ENCODE measurements at regions not wholly inside any gene's neighbourhood (a gene's known extent, or its start where the extent isn't known, plus 50 kb on each side); places are given as distances from the start of the nearest gene placed in this dataset.

DNA sequence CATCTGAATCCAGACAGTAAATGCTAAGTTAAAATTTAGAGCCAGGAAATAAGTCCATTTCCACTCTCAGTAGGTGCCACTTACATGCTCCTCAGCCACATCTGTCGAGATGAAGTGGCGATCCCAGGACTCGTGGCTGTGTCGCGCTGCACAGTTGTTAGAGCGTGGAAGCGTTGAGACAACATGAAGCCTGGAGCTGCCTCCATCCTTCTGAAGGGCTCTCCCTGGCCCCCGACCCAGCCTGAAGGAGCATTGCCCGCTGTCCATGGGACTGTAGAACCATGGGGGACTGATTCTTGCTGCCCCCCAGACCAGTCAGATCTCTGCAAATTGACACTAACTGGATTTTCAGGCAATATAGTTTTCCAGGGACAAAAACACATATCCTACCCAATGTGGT is 58.9 kb downstream of the IRX1 start:
- DNase-seq (ENCODE audit: low read depth), result no peak

DNA sequence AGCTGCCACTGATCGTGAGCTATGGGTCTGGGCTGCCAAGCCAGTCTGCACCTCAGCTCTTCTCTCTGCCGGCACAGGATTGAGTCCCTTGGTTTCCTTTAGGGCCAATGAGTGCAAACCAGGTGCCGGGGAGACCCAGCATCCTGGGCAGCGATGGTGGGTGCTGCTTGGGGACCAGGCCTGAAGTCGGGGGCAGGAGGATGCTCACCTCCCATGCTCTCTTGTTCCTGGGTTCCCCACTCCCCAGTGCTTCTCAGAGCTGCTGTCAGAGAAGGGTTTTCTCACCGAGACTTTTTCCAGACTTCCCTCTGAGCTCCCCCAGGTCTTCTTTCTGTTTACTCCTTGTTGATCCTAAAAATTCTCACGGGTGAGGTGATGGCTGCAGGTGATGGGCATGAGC is 61.2 kb downstream of the IRX1 start:
- no peak for DNase-seq (ENCODE audit: low read depth)

DNA sequence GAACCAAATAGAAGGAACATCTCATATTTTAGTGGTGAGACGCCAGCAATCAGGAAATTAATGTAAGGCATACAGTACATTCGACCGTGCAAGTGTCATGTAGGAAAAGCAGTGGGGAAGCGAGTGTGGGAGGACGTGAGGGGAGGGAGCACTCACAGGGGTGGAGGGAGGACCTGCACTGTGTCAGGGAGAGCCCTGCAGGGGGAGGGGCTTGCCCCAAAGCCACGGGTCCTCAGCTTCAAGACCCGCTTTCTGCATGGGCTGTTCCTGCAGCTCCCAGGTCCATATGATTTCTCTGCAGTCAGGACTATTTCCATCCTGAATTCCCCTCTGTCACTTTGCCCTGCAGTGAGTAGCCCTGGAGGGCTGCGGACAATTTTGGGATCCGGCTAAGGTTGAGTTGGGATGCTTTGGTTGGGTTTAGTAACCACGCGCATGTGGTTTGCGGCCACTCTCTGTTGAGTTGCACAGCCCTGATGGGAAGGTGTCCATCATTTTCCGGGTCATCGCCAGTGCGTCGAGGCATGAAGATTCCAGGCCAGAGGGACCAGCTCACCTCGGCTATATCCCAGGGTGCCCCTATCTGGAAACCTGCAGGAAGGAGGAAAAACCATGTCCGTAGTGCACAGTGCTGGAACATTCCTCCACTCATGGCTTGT is 61.9 kb downstream of the IRX1 start:
- no peak for DNase-seq (ENCODE audit: low read depth)

DNA sequence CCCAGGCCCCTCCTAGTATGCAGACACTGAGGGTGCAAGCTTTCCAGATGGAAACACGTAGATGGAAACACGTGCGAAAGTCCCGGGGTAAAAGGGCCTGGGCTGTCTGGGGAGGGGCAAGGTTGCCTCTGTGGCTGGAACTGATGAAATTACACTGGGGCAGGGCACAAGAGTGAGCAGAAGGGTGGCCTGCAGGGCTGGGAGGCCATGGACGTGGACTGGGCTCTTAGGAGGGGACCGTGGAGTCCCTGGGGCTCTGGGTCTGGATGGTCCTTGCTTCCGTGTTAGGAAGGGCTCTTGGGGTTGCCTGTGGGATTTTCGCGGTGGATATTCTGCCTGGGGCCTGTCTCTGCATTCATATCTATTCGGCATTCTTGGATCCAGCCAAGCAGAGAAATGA is 63.3 kb downstream of the IRX1 start:
- no peak for DNase-seq (ENCODE audit: low read depth)

DNA sequence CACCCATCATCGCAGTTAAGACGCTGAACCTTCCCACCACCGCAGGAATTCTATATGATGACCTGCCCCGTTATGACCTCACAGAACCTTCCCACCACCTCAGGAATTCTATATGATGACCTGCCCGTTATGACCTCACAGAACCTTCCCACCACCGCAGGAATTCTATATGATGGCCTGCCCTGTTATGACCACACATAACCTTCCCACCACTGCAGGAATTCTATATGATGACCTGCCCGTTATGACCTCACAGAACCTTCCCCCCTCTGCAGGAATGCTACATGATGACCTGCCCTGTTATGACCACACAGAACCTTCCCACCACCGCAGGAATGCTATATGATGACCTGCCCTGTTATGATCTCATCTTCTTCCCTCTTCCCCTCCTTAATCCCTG is 64.3 kb downstream of the IRX1 start:
- no peak for DNase-seq (ENCODE audit: low read depth)

DNA sequence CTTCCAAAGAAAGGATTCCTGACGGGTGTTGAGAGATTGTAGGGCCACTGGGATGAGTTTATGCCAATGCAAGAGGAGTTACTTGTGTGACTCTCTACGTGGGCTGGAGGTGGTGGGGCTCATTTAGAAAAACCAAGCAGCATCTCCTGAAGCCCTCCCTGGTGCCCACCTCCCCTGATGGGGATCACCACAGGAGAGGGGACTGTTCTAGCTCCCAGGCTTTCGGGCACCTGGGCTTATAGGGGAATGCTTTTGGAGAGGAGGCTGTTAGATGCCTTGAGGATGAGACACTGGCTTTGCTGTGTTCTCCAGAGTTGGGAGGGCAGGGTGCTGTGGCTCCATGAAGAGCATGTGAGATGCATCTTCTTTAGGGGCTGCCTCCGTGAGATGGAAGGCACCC is 65.0 kb downstream of the IRX1 start:
- DNase-seq (ENCODE audit: low read depth), result no peak

DNA sequence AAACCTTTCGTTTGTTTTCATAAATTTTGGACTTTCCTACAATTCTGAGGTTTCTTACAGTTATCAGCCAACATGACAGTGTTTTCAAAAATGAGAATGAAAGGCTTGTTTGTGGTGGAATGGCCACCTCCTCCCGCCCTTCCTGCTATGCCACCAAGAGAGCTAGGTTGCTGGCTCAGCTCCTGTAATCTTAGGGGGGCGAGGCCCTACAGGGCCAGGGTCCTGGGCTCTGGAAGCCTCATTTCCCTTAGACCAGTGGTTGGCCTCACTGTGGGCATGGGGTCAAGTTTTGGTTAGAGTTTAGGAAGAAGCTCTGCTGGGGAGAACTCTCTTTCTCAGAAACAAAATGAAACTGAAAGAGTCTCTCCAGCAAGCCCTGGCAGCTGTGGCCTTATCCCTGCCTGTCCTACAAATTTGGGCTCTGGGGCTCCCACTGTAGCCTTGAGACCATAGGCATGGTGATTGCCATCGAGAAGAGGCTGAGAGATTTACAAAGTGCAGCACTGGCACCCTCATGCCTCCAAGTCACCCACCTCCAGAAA is 66.2 kb downstream of the IRX1 start:
- DNase-seq (ENCODE audit: low read depth), result no peak

DNA sequence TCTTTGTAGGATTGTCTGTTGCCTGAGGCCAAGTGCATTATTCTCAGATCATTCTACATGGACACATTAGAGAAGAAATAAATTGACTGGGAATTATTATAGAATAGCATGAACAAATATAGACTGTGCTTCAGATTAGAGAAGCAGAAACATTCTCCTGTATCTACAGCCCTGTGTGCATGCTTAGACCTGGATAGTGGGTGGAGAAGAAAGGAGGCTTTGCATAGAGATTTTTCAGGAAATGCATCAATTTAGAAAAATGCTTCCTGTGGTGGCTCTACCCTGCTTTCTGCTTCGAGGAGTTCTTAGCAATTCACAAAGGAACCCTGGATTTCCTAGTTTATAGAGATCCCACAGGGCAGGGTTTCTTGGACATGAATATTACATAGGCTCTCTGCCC is 66.7 kb downstream of the IRX1 start:
- no peak for DNase-seq (ENCODE audit: low read depth)

DNA sequence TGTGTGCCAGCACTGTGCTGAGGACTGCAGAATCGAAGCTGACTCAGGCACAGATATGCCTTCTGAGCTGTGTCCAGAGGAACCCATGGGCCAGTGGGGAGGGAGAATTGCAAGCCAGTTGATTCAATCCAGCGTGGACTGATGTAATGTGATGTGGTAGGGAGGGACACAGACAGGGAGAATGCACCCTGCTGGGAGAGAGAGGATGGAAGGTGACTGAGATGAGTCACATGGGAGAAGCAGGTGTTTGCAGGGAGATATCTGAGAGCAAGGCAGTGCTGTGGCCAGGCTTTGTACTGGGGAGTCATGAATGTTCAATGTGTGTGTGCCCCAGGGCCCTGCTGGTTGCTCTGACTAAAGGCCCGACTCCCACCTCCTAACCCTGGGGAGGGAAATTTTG is 75.7 kb downstream of the IRX1 start:
- no peak for DNase-seq (ENCODE audit: low read depth)

DNA sequence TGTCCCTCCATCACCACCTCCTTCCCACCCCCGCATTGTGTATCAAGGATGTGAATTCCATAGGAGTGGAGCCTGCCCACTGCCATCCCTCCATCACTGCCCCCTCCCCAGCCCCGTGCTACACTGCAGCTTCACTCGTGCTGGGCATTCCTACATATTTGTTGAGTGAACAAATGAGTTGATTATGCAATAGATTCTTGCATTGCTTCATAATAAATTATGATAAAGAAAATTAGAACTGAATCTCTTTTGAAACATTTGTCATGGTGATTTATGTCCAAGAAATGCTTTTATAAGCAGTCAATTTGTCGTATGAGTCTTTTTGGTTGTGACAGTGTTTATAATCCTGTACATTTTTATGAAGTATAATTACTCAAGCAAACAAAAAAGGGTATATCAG is 83.2 kb downstream of the IRX1 start:
- DNase-seq (ENCODE audit: low read depth), result no peak

DNA sequence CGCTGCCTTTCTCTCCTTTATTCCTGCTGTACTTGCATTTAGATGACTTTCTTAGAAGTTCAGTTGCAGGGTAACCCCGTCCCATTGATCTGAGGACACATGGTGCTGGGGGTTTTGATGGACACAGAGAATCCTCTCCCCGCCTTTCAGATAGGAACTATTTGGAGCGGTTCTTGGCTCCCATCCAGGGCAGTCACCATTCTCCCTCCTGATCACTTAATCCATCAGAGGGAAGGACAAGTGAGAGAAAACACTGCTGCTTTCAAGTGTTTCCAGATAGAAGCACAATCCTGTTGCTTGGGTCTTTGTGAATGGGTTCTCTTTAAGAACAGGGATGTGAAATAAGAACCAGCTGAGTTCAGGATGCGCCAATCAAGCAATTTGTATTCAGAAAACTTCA is 85.2 kb downstream of the IRX1 start:
- DNase-seq (ENCODE audit: low read depth), result no peak

DNA sequence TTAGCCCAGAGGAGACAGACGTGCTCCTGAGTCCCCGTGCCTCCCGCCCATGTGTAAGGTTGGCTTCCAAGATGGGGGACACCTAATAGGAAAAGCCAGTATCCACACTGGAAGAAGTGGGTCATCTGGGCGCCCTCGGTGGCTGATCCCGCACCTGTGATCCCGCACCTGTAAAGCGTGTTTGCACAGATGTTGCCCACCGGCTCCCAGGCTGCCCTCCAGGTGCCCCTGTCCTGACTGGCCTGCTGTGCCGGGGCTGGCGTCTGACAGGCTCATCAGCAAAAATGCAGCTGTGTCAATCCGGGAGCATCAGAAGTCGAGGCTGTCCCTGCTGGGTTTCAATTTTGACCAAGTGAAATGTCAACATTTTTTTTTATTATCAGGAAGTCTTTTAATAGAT is 88.5 kb downstream of the IRX1 start:
- no peak for DNase-seq (ENCODE audit: low read depth)

DNA sequence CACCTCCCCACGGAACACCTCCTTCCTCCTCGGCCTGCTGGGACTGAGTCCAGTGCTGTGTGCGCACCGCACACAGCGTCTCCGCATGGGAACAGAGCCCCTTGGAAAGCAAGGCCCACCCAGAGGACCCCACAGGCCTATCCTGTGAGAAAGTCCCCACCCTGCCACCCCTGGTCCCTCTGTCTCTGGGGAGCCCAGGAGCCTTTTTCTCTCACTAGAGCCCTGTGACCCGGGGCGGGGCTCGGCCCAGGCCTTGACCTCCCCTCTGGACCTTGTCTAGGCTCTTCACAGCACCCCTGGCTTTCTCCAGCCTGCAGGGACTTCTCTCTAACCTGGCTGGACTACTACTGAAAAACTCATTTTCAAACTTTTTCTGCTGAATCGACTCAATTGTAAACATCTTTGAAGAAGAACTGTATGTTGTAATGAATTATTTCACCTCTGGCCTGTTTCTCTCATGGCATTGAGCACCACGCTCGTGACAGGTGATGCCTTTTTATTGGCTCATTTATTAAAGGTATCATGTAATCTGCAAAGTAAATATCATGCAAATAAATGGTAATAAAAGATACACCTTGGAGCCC is 89.2 kb downstream of the IRX1 start:
- DNase-seq (ENCODE audit: low read depth), result no peak

DNA sequence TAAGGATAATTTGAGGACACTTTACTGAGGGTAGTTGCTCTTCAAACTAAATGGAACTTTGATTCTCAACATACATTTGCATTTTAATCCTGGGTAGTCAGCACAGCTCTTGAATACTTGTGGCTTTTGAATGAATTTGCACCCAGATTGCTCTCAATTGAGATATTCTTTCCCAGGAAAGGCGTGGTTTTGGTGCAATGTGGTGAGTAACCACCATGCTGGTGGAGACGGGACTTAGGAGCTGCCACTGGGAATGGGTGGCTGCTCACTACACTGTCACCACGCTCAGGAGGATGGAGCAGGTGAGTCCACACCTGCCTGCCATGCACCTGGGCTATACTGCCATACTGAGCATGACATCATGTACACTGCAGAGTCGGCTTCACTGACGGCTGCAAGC is 99.2 kb downstream of the IRX1 start:
- no peak for DNase-seq (ENCODE audit: low read depth)

DNA sequence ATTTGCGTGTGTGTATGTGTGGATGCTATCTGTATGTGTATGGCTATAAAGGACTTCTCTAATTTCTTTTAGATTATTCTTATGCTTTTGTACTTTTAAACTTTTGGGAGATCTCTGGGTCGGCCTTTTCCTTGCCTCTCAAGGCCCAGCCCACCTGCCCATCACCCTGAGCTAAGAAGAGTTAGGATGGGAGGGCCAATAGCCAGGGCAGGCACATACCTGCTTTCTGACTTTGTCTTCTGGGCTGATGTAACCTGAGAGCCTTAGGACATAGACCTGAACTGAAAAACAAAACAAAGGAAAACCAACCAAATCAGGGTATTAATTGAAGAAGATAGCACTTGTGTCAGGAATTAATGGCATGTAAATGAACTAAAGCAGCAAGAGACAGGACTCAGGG is 100.2 kb downstream of the IRX1 start:
- DNase-seq (ENCODE audit: low read depth), result no peak

DNA sequence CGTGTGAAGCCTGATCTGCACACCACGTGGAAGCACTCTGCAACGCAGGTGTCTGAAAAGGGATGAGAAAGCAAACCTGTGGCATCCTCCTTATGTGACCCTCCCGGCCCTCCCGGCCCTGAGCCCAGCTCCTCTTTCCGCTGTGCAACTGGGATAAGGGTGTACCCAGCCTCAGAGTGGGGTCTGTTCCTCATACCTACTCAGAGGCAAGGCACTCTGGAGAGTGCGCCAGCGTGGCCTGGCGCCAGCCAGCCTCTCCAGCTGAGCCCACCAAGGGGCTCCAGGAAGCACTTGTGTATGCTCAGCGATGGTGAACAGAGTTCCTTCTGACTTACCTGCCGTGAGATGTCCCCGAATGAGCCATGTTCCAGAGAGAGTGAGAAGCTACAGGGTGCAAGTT is 102.8 kb downstream of the IRX1 start:
- no peak for DNase-seq (ENCODE audit: low read depth)

DNA sequence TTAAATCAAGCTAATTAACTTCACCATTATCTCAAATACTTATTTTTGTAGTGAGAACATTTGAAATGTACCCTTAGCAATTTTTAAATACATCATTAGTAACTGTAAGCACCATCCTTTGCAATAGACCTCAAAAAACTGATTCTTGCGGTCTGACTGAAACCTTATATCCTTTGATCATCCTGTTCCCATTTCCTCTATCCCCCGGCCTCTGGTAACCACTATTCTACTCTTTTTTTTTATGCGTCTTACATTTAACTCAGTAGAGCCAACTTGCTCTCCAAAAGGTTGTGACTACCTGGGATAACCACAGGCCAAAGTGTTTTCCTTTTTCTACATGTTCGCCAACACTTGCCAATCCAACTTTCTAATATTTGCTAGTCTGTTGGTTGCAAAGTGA is 106.1 kb downstream of the IRX1 start:
- no peak for DNase-seq (ENCODE audit: low read depth)

DNA sequence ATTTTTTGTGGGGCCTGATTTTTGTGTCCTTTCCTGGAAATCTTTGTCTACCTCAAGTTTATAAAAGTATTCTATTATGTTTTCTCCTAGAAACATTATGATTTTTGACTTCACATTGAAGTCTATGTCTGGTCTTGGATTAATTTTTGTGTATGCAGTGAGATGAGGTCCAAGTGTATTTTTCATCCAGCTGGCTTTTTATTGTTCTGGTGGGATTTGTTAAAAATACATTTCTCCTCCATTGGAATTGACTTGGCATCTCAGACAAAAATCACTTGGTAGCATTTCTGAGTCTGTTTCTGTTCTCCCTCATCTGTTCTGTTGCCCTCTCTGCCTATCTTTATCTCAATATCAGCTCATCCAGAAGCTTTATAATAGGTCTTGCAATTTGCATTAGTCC is 109.0 kb downstream of the IRX1 start:
- no peak for DNase-seq (ENCODE audit: low read depth)

DNA sequence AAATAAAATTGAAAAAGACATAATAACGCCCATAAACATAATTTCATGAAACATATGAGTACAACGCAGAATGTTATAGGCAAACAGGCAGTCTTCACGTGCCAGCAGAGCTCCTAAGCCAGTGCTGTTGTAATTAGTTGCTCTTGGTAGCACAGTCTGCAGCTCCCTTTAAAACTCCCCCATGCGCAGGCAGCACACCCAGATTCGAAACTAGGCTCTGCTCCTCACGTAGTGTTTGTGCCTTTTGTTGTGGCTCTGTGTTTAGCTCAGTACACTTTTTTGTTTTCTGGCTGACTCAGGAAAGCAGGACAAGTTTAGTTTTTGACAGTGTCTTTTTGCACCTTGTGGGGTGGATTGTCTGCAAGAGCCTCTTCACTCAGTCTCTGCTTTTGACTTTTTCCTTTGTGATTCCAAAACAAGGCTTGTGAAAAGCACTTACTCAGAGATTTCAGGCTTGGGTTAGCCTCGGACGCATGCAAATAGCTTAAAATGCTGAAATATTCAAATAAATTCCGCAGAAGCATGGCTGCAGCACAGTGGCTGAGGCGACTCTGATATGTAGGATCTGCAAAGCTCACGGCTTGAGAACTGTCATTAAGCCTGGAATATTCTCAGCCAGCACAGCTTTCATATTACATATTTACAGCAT is 113.6 kb downstream of the IRX1 start:
- DNase-seq (ENCODE audit: low read depth), result no peak

DNA sequence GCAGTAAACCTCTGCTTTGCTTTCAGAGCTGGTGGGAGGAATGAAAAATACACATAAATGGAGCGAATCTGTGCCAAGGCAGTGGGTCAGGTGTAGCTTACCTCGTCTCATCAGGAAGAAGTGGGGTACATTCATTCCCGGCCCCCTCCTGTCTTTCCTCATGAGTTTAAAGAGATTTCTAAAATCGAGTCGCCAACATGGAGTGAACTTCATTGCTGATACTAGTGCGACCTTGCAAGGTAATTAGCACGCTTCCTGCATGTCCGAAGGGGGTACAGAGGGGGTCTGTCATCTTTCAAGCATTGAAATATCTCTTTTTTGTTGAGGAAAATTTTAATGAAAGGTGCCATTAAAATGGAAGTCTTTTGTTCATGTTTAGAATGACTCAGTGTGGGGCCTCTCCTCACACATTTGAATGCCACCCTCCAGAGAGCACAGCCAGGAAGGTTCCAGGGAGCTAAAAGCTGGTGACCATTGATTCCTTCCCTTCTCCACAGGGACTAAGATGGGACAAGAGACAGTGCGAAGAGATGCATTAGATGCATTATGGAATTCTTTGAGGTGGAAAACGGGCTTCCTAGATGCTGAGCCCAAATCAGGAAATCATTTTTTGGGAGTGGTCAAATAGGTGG is 114.2 kb downstream of the IRX1 start:
- DNase-seq (ENCODE audit: low read depth), result no peak

DNA sequence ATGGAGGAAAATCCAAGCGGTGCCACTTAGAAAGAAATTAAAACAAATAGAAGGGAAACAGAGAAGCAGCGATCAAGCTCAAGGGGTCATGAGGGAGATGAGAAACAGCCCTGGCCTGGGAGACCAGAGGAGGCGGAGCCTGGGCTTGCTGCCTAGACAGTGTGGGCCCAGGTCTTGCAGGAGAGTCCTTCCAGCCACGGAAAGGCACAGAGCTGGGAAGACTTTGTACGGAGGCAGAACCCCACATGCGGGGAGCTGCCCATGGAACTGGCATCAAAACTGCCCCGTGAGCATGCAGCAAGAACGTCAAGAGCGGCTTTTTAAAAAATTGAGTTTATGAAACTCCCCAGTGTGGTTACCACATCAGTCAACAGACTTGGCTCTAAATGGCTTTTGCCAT is 119.4 kb downstream of the IRX1 start:
- DNase-seq (ENCODE audit: low read depth), result no peak

DNA sequence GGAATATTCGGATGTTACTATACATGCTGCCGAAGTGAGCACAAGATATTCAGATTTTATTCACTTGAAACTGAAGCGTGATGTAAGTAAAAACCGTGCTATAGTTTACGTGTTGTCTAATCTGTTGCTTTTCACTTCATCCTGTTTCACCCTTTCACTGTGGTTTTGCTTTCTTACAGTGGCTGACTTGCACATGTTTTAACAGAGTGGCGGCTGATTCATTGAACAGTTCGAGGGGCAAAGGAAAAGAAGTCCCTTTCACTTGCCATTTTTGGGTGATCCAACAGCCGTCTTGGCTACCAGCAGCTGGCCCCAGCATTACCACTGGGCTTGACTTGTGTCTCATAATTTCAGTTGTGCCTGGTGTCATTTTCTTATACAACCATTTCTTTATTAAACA is 134.0 kb downstream of the IRX1 start:
- no peak for DNase-seq (ENCODE audit: low read depth)

DNA sequence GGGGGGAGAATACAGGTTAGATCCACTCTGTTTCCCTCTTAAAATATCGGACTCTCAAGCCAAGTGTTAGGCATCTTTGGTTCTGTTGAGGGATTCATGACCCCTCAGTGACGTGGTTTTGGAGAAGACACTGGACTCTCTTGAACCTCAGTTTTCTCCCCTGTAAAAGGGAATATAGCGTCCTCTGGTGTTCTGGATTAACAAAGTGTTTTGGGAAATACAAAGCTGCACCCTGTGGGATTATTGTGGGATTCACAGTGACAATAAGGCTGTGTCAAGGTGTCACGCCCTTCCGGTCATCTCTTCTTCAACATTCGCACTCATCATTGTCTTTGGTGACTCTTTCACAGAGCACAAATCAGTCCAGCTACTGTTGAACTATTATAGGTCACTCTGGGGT is 139.0 kb downstream of the IRX1 start:
- DNase-seq (ENCODE audit: low read depth), result no peak
